Ovary (tissue), 7 donors: ENCODE measurements at regions not wholly inside any gene's neighbourhood (a gene's known extent, or its start where the extent isn't known, plus 50 kb on each side); places are given as distances from the start of the nearest gene placed in this dataset.

ENCODE experiments used
- DNase-seq, 5 donors: peaks; one replicate each; pipeline ENCODE4 v3.0.0-alpha.2; 2019 to 2020
- H3K27ac ChIP-seq, 2 donors: fragments of 200-600 bp; one replicate each; pipeline versions ENCODE4 v1.5.1 to v1.8.0; 2019 to 2022
- H3K27me3 ChIP-seq: fragments of 200-600 bp; one replicate; pipeline ENCODE4 v1.8.0; 2022
- H3K36me3 ChIP-seq: fragments of 200-600 bp; sonication (generic); one replicate; pipeline ENCODE4 v1.5.1; 2019
- H3K4me1 ChIP-seq: one replicate; pipeline ENCODE4 v1.8.1; 2013; ENCODE audit warnings: mild to moderate bottlenecking, moderate library complexity; ENCODE audit not compliant: insufficient read depth
- H3K4me3 ChIP-seq: fragments of 200-600 bp; sonication (generic); one replicate; pipeline ENCODE4 v1.5.1; 2017
- H3K9me3 ChIP-seq, 2 donors: fragments of 200-600 bp in 1 of 2; sonication (generic) in 1 of 2; one replicate each; pipeline versions ENCODE4 v1.5.1 to v1.8.1; 2013 to 2019; ENCODE audit warnings: mild to moderate bottlenecking in 1 of 2, moderate library complexity in 1 of 2
- EP300 ChIP-seq: sonication (generic); formaldehyde crosslinking; IDR thresholded peaks from one replicate; pipeline ENCODE4 v1.6.1; 2017; ENCODE audit warnings: antibody characterized with exemption
- POLR2A ChIP-seq: fragments of 450-650 bp; IDR thresholded peaks from one replicate; pipeline ENCODE4 v1.6.1; 2017; ENCODE audit warnings: antibody characterized with exemption, mild to moderate bottlenecking, moderate library complexity
- WGBS, 3 donors: extraction: QIAGEN DNeasy Blood & Tissue Kit in 1 of 3; methylation state at CpG; one replicate each; pipeline versions ENCODE4 v1.1.5 to v1.1.7; 2013 to 2017; 5-methylcytosine and 5-hydroxymethylcytosine counted together
- intact Hi-C, 4 donors: fragments of 100-400 bp; cut with DNase I; formaldehyde crosslinking; loops; one replicate each; pipeline versions ENCODE4 v1.11.0 to v1.15.1; 2022 to 2023
- TF ChIP-seq, protein P1 (sequence below), 3 donors: fragments of 450-650 bp in 2 of 3; fragments of 200-600 bp in 1 of 3; IDR thresholded peaks; one replicate each; pipeline versions ENCODE4 v1.5.1 to v1.8.0; 2016 to 2022; ENCODE audit warnings: antibody characterized with exemption in 3 of 3, mild to moderate bottlenecking in 1 of 3
- donor health status: DM: no; HTN: no; CAD: no; lungs with moderate emphysema.
- donor health status: DM: no; HTN: no; CAD: no.
- donor health status: Bipolar disorder and iron deficiency.
- donor health status: DM: no; HTN: no; CAD: no.
- donor health status: DM: yes; HTN: yes; CAD: no.

DNA sequence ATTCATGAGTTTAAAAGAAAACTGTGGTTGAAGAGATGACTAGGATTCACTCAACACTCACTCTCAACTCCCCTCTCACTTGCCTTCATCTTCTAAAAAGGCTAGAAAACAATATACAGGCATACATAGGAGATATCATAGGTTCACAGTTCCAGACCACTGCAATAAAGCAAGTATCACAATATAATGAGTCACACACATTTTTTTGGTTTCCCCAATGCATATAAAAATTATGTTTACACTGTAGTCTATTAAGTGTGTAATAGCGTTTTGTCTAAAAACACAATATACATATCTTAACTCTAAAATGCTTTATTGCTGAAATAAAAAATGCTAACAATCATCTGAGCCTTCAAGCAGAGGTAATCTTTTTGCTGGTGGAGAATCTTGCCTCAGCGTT, 104.9 kb upstream of the PDE1C start:
- WGBS, 3 donors = 73 to 75% (median 73%) methylated on average over 2 of the region's 2 CpGs
- H3K4me1 ChIP-seq = no peaks in the 10 kb centered on the region
- TF ChIP-seq EP300 (no peak), POLR2A (no peak)
- TF ChIP-seq, protein P1, sequence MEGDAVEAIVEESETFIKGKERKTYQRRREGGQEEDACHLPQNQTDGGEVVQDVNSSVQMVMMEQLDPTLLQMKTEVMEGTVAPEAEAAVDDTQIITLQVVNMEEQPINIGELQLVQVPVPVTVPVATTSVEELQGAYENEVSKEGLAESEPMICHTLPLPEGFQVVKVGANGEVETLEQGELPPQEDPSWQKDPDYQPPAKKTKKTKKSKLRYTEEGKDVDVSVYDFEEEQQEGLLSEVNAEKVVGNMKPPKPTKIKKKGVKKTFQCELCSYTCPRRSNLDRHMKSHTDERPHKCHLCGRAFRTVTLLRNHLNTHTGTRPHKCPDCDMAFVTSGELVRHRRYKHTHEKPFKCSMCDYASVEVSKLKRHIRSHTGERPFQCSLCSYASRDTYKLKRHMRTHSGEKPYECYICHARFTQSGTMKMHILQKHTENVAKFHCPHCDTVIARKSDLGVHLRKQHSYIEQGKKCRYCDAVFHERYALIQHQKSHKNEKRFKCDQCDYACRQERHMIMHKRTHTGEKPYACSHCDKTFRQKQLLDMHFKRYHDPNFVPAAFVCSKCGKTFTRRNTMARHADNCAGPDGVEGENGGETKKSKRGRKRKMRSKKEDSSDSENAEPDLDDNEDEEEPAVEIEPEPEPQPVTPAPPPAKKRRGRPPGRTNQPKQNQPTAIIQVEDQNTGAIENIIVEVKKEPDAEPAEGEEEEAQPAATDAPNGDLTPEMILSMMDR (IDR thresholded peaks at IDR 0.05) = no peak
- H3K4me3 ChIP-seq = no peak overlapping the region
- no peaks in the 10 kb centered on the region for H3K36me3 ChIP-seq
- H3K27ac ChIP-seq = no peak overlapping the region
- intact Hi-C loops = no loop called here
- DNase-seq = no peak
- H3K9me3 ChIP-seq = no peaks in the 10 kb centered on the region
- no peaks in the 10 kb centered on the region for H3K27me3 ChIP-seq

DNA sequence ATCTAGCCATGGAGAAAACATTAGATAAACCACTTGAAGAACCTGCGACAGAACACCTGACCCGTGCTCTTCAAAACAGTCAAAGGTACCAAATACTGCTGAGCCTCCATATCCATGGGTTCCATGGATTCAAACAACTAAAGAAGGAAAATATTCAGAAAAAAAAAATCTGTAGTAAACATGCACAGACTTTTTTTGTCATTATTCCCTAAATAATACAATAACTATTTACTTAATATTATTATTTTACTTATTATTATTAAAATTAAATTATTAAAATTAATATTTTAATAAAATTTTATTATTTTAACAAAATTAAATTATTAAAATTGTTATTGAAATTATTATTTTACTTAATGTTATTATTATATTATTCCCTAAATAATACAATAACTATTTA, 101.0 kb upstream of the PDE1C start:
- Histone ChIP-seq H3K27me3 (no peaks in the 10 kb centered on the region), H3K36me3 (no peaks in the 10 kb centered on the region), H3K4me3 (no peak overlapping the region), H3K27ac (no peak overlapping the region), H3K9me3 (no peaks in the 10 kb centered on the region), H3K4me1 (no peaks in the 10 kb centered on the region)
- DNase-seq = no peak
- TF ChIP-seq POLR2A (no peak), EP300 (no peak)
- TF ChIP-seq, protein P1 (IDR thresholded peaks at IDR 0.05) = no peak
- intact Hi-C loops = no loop called here
- 76 to 79% (median 79%) methylated on average over 2 of the region's 2 CpGs for WGBS, 3 donors

DNA sequence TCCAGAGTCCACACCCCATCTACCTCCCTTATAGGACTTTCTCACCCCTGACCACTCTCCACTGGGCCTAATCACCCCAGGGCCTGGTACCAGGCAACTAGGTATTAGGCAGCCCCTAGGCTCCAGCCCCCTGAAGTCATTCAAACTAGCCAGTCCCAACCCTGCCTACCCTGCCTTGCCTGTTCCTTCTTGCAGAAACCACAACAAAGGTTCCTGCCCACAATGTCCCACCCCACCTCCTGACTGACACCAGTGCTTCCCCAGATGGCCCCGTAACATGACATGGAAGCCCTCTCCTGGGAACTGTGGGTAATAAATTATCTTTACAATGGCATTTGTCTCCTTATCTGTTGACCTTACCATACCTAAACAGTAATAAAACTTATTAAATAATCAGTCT, 100.6 kb upstream of the PDE1C start:
- DNase-seq = no peak
- no peak overlapping the region for H3K4me3 ChIP-seq
- H3K27ac ChIP-seq = no peak overlapping the region
- H3K36me3 ChIP-seq = no peaks in the 10 kb centered on the region
- H3K4me1 ChIP-seq = no peaks in the 10 kb centered on the region
- H3K27me3 ChIP-seq = no peaks in the 10 kb centered on the region
- no peaks in the 10 kb centered on the region for H3K9me3 ChIP-seq
- intact Hi-C loops = no loop called here
- TF ChIP-seq EP300 (no peak), POLR2A (no peak)
- TF ChIP-seq, protein P1 (IDR thresholded peaks at IDR 0.05) = no peak
- WGBS, 3 donors = 78 to 92% (median 79%) methylated on average over 1 of the region's 1 CpG

DNA sequence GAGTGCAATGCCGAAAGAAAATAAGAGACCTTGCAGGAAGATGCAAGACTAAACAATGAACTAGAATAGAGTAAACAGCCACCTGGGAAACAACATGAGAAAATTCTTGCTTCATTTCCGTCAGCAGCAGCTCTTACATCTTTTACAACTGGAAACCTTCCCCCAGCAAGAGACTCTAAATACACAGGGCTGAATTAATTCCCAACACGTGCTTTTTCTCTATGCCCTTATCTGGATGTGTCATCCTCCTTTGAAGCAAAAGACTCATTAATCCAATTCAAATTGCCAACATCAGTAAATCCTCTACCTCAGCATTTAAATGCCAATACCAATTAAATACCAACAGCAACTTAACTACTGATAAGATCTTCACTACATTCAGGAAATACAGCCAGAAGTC, 99.0 kb upstream of the PDE1C start:
- no peak overlapping the region for H3K27ac ChIP-seq
- H3K9me3 ChIP-seq = no peaks in the 10 kb centered on the region
- intact Hi-C loops = no loop called here
- WGBS, 3 donors = 11 to 22% (median 16%) methylated on average over 3 of the region's 3 CpGs
- no peak for DNase-seq
- H3K4me1 ChIP-seq = no peaks in the 10 kb centered on the region
- no peaks in the 10 kb centered on the region for H3K36me3 ChIP-seq
- no peak overlapping the region for H3K4me3 ChIP-seq
- H3K27me3 ChIP-seq = no peaks in the 10 kb centered on the region
- TF ChIP-seq, protein P1 (IDR thresholded peaks at IDR 0.05) = no peak
- no peak for TF ChIP-seq POLR2A
- no peak for TF ChIP-seq EP300

DNA sequence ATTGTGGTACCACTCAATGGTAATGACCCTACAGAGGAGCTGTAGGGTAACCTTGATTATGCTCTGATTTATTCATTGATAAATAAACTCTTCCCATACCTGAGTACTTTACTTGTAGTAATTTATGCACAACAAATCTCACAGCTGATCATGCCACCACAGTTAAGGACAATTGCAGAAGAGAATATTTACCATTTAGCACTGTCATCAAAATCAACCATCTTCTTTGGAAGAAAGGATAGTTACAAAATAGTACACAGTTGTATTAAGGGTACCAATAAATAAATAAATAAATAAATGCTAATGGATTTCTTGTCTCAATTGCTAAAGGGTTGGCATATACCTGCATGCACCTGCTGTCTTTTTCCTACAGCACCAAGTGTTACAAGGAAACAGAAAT, 97.6 kb upstream of the PDE1C start:
- no peaks in the 10 kb centered on the region for H3K4me1 ChIP-seq
- no peak for DNase-seq
- TF ChIP-seq, protein P1 (IDR thresholded peaks at IDR 0.05) = no peak
- TF ChIP-seq EP300 = no peak
- no peaks in the 10 kb centered on the region for H3K36me3 ChIP-seq
- no peaks in the 10 kb centered on the region for H3K27me3 ChIP-seq
- H3K4me3 ChIP-seq = no peak overlapping the region
- no peaks in the 10 kb centered on the region for H3K9me3 ChIP-seq
- no peak overlapping the region for H3K27ac ChIP-seq
- intact Hi-C loops = no loop called here
